GM19328 (cell line): ENCODE measurements at regions not wholly inside any gene's neighbourhood (a gene's known extent, or its start where the extent isn't known, plus 50 kb on each side); places are given as distances from the start of the nearest gene placed in this dataset.

Experiments
- ATAC-seq: cut with Tn5 transposase; IDR thresholded peaks from one replicate; pipeline ENCODE4 v1.9.1; 2021; ENCODE audit warnings: mild to moderate bottlenecking, moderate library complexity; ENCODE audit not compliant: unreplicated experiment

- ATAC-seq, result no peak
Observed at GRCh38 chr6:80667006-80667405, 560.5 kb downstream of the BCKDHB start.

GRCh38 chr6:80658926-80659325 lies 552.5 kb downstream of the BCKDHB start:
- no peak for ATAC-seq

- ATAC-seq, result no peak
Observed at GRCh38 chr6:80647156-80647555, 540.7 kb downstream of the BCKDHB start.

- no peak for ATAC-seq
Observed at GRCh38 chr6:80643881-80644280, 537.4 kb downstream of the BCKDHB start.

GRCh38 chr6:80642452-80642851 lies 536.0 kb downstream of the BCKDHB start:
- no peak for ATAC-seq

- ATAC-seq, result no peak
Observed at GRCh38 chr6:80641591-80641990, 535.1 kb downstream of the BCKDHB start.

- no peak for ATAC-seq
Observed at GRCh38 chr6:80640176-80640575, 533.7 kb downstream of the BCKDHB start.

- ATAC-seq, result no peak
Observed at GRCh38 chr6:80639181-80639629, 532.7 kb downstream of the BCKDHB start.

GRCh38 chr6:80638213-80639055 lies 532.0 kb downstream of the BCKDHB start:
- ATAC-seq, result peak; percentile 70

- ATAC-seq, result no peak
Observed at GRCh38 chr6:80637312-80637711, 530.8 kb downstream of the BCKDHB start.

GRCh38 chr6:80636689-80637088 lies 530.2 kb downstream of the BCKDHB start:
- ATAC-seq, result no peak

- no peak for ATAC-seq
Observed at GRCh38 chr6:80633412-80633811, 526.9 kb downstream of the BCKDHB start.

- no peak for ATAC-seq
Observed at GRCh38 chr6:80625405-80625804, 518.9 kb downstream of the BCKDHB start.

GRCh38 chr6:80623066-80623815 lies 516.8 kb downstream of the BCKDHB start:
- no peak for ATAC-seq

GRCh38 chr6:80622641-80623040 lies 516.2 kb downstream of the BCKDHB start:
- ATAC-seq, result no peak

GRCh38 chr6:80618953-80619352 lies 512.5 kb downstream of the BCKDHB start:
- no peak for ATAC-seq

GRCh38 chr6:80610846-80611245 lies 504.4 kb downstream of the BCKDHB start:
- no peak for ATAC-seq

GRCh38 chr6:80608881-80609280 lies 502.4 kb downstream of the BCKDHB start:
- ATAC-seq, result no peak

- no peak for ATAC-seq
Observed at GRCh38 chr6:80607811-80608391, 501.4 kb downstream of the BCKDHB start.

GRCh38 chr6:80605165-80605989 lies 498.9 kb downstream of the BCKDHB start:
- ATAC-seq, result peak; percentile 67

GRCh38 chr6:80603679-80604078 lies 497.2 kb downstream of the BCKDHB start:
- no peak for ATAC-seq
